ENCODE measurements at regions not wholly inside any gene's neighbourhood (a gene's known extent, or its start where the extent isn't known, plus 50 kb on each side); places are given as distances from the start of the nearest gene placed in this dataset.

DNA sequence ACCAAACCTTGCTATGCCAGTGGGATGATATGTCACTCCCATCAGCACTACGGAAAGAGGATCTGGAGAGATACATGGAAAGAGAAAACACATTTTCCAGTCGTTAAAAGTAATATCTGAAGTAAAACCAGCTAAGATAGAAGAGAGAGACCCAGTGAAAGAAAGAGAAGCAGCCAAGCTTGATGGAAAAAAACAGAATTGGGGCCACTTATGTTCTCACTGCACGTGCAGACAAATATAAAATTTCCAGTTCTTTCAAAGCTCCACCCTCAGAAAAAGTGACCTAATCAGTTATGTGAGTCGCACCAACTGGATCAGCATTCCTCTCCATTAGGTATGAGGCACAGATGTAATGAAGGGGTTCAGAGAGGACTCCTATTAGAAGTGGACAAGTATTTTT, 266.1 kb downstream of the MTERF1 start:
- TF ChIP-seq, protein P1, sequence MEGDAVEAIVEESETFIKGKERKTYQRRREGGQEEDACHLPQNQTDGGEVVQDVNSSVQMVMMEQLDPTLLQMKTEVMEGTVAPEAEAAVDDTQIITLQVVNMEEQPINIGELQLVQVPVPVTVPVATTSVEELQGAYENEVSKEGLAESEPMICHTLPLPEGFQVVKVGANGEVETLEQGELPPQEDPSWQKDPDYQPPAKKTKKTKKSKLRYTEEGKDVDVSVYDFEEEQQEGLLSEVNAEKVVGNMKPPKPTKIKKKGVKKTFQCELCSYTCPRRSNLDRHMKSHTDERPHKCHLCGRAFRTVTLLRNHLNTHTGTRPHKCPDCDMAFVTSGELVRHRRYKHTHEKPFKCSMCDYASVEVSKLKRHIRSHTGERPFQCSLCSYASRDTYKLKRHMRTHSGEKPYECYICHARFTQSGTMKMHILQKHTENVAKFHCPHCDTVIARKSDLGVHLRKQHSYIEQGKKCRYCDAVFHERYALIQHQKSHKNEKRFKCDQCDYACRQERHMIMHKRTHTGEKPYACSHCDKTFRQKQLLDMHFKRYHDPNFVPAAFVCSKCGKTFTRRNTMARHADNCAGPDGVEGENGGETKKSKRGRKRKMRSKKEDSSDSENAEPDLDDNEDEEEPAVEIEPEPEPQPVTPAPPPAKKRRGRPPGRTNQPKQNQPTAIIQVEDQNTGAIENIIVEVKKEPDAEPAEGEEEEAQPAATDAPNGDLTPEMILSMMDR (IDR thresholded peaks at IDR 0.05; ENCODE audit: low read length) = no peak
- no peak for TF ChIP-seq EZH2 (IDR thresholded peaks at IDR 0.05; ENCODE audit: borderline replicate concordance, low read length)

All from OCI-LY1 (cell line).